ENCODE measurements at regions not wholly inside any gene's neighbourhood (a gene's known extent, or its start where the extent isn't known, plus 50 kb on each side); places are given as distances from the start of the nearest gene placed in this dataset.

GRCh38 chr4:138553001-138553845 is 311.1 kb upstream of the SLC7A11 start:
- H3K4me3 ChIP-seq (ENCODE audit: low read length), result no peak overlapping the region
- DNase-seq (ENCODE audit: low read depth), result no peak
- TF ChIP-seq, protein P1, sequence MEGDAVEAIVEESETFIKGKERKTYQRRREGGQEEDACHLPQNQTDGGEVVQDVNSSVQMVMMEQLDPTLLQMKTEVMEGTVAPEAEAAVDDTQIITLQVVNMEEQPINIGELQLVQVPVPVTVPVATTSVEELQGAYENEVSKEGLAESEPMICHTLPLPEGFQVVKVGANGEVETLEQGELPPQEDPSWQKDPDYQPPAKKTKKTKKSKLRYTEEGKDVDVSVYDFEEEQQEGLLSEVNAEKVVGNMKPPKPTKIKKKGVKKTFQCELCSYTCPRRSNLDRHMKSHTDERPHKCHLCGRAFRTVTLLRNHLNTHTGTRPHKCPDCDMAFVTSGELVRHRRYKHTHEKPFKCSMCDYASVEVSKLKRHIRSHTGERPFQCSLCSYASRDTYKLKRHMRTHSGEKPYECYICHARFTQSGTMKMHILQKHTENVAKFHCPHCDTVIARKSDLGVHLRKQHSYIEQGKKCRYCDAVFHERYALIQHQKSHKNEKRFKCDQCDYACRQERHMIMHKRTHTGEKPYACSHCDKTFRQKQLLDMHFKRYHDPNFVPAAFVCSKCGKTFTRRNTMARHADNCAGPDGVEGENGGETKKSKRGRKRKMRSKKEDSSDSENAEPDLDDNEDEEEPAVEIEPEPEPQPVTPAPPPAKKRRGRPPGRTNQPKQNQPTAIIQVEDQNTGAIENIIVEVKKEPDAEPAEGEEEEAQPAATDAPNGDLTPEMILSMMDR (conservative IDR thresholded peaks at IDR 0.05; ENCODE audit: low read length), result no peak

- TF ChIP-seq, protein P1 (conservative IDR thresholded peaks at IDR 0.05; ENCODE audit: low read length), result no peak
- DNase-seq (ENCODE audit: low read depth), result no peak
- no peak overlapping the region for H3K4me3 ChIP-seq (ENCODE audit: low read length)
Measured at GRCh38 chr4:138542191-138542776, 300.1 kb upstream of the SLC7A11 start.

DNA sequence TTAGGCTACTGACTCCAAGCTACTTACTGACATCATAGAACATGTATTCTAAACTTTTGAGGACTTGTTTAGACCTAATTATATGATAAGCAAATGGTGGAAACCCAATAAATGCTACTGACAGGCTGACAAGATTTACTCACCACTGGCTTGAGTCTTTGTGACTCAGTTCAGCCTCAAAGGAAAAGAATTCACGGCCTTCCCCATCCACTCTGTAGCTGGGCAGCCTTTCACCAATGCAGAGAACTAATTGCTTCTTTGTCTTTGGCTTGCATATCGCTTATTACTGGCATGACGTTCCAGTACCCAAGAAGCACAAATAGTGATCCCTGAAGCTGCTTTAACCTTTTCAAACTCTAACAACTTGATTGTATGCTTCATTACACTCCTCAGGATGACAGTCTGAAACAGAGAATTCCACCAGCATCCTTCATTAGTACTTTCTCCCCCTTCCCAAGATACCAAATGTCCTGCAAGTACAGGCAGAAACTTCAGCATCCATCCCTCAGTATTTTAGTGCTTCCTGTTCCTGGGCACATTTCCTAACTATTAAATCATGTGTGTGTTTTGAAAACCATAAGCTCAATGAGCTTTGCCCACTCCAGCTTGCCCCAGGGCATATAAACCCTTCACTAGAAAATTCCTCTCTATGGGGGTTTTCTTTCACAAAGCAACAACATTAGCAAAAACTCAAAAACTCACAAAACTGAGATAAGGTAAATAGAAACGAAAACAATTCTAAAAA is 298.1 kb upstream of the SLC7A11 start:
- TF ChIP-seq, protein P1 (conservative IDR thresholded peaks at IDR 0.05; ENCODE audit: low read length), result no peak
- H3K4me3 ChIP-seq (ENCODE audit: low read length), result no peak overlapping the region
- peak; percentile 22 for DNase-seq (ENCODE audit: low read depth)

DNA sequence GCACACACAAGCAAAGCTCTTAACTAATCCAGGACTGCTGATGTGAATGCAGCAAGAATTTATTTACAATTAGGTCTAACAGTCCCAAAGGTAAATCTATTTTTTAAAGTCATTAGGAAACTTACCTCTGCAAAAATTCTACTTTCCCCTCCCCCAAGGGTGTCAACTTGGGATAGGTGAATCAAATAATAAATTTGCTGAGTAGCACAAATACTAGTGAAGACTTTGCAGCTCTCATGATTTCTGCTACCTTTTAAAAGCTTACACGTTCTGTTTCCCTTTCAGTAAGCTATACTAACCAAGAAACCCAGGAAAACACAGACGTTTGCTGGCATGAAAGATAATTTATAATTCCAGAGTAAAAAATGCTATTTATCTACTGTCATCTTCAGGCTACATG is 296.6 kb upstream of the SLC7A11 start:
- TF ChIP-seq, protein P1 (conservative IDR thresholded peaks at IDR 0.05; ENCODE audit: low read length), result no peak
- no peak for DNase-seq (ENCODE audit: low read depth)
- H3K4me3 ChIP-seq (ENCODE audit: low read length), result no peak overlapping the region

DNA sequence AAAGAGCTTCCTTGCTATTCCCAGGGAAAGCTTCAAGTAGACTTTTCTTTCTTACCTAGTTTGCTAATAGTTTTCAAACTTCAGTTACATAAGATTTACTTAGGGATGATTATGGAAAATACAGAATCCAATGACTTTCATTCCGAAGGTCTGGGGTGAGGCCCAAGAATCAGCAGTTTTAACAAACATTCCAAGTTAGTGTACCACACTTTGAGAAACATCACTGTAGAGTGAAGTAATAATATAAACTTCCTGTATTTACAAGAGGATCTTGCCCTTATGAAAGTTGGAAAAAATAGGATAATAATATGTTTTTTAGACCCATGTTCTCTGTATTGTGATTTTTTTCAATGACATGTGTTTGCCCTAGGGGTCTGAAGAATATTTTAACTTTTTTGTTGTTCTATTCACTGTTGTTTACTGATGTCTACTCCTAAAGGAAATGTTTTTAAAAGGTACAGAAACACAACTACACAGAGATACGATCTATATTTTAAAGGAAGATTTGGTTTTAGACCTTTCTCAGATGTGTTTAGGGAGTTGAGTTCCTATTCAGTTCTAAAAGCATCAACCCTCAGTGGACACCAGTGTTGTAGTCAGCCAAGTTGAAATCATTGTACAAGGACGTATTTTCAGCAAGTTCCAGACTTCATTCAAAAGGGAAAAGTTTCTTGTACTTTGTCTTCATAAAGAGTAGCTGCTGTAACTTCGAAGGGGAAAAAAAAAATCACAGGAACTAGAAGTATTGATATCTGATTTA is 295.8 kb upstream of the SLC7A11 start:
- TF ChIP-seq, protein P1 (conservative IDR thresholded peaks at IDR 0.05; ENCODE audit: low read length), result no peak
- H3K4me3 ChIP-seq (ENCODE audit: low read length), result no peak overlapping the region
- DNase-seq (ENCODE audit: low read depth), result no peak

GRCh38 chr4:138535316-138535715 is 293.2 kb upstream of the SLC7A11 start:
- no peak overlapping the region for H3K4me3 ChIP-seq (ENCODE audit: low read length)
- TF ChIP-seq, protein P1 (conservative IDR thresholded peaks at IDR 0.05; ENCODE audit: low read length), result no peak
- no peak for DNase-seq (ENCODE audit: low read depth)
